IPS-20b (cell line): ENCODE measurements at regions not wholly inside any gene's neighbourhood (a gene's known extent, or its start where the extent isn't known, plus 50 kb on each side); places are given as distances from the start of the nearest gene placed in this dataset.
A peak's percentile ranks its signal among the peaks of the same experiment; 100 is the strongest.

Experiments
- H3K27ac ChIP-seq: one replicate; pipeline ENCODE4 v1.5.1; 2013; ENCODE audit warnings: low read length
- H3K27me3 ChIP-seq: 2 replicates; pipeline ENCODE4 v1.6.1; 2013; ENCODE audit warnings: mild to moderate bottlenecking, low read length, inconsistent platforms; ENCODE audit not compliant: insufficient read depth
- H3K36me3 ChIP-seq: 2 replicates; pipeline ENCODE4 v1.6.1; 2013; ENCODE audit warnings: low read depth, mild to moderate bottlenecking, inconsistent platforms, low read length, moderate library complexity; ENCODE audit not compliant: insufficient read depth
- H3K4me1 ChIP-seq: 2 replicates; pipeline ENCODE4 v1.6.1; 2013; ENCODE audit warnings: mild to moderate bottlenecking, control low read depth, inconsistent platforms, low read length, moderate library complexity; ENCODE audit not compliant: insufficient read depth
- H3K4me3 ChIP-seq: 2 replicates; pipeline ENCODE4 v1.5.1; 2013; ENCODE audit warnings: mild to moderate bottlenecking, low read length, inconsistent platforms
- H3K9ac ChIP-seq: 2 replicates; pipeline ENCODE4 v1.6.1; 2013; ENCODE audit warnings: low read depth, mild to moderate bottlenecking, inconsistent platforms, low read length, moderate library complexity
- H3K9me3 ChIP-seq: 2 replicates; pipeline ENCODE4 v1.6.1; 2013; ENCODE audit warnings: mild to moderate bottlenecking, low read depth, low read length, inconsistent platforms; ENCODE audit not compliant: insufficient read depth

- H3K4me1 ChIP-seq = peaks cover 13% of the 10 kb centered on the region
- H3K36me3 ChIP-seq = no peaks in the 10 kb centered on the region
- H3K27me3 ChIP-seq = no peaks in the 10 kb centered on the region
- no peak overlapping the region for H3K9ac ChIP-seq
- no peak overlapping the region for H3K4me3 ChIP-seq
- no peak overlapping the region for H3K27ac ChIP-seq
- H3K9me3 ChIP-seq = no peaks in the 10 kb centered on the region
Observed at GRCh38 chr10:29127037-29127700, 161.7 kb upstream of the LYZL1 start.

DNA sequence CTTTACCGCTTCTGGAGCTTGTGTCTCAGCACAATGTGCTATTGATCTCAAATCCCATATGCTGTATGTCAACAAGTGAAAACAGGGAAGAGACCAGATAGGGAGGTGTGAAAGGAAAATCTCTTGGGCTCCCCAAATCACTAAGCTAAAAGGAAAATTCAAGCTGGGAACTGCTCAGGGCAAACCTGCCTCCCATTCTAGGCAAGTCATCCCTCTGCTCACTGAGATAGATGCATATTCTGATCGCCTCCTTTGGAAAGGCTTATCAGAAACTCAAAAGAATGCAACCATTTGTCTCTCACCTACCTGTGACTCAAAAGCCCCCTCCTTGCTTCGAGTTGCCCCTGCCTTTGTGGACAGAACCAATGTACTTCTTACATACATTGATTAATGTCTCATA lies 161.1 kb upstream of the LYZL1 start:
- H3K4me1 ChIP-seq = peaks cover 13% of the 10 kb centered on the region
- no peaks in the 10 kb centered on the region for H3K36me3 ChIP-seq
- H3K27ac ChIP-seq = no peak overlapping the region
- no peaks in the 10 kb centered on the region for H3K9me3 ChIP-seq
- no peak overlapping the region for H3K4me3 ChIP-seq
- no peaks in the 10 kb centered on the region for H3K27me3 ChIP-seq
- H3K9ac ChIP-seq = no peak overlapping the region

DNA sequence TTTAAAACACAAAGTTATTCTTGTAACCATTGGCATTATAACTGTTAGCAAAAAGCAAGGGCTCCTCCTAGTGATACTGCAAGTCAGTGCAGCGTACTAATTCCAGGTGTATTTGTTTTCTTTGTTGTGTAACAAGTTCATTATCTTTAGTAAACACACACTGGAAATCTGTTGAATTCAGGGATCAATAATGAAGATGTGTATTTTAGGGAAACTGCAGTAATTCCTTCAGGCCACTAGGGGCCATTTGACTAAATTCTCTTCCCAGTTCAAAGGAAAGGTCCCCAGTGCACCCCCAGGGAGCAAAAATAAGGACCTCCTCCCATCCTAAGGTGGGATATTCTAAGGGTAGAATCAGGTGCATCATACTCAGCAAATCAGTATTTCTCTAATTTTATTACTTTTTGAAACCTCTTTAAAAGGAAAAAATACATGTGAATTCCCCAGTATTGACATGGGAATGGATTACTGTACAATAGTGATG lies 158.6 kb upstream of the LYZL1 start:
- Histone ChIP-seq H3K4me1 (peaks cover 13% of the 10 kb centered on the region), H3K27me3 (no peaks in the 10 kb centered on the region), H3K36me3 (no peaks in the 10 kb centered on the region), H3K4me3 (no peak overlapping the region), H3K9ac (no peak overlapping the region), H3K27ac (no peak overlapping the region), H3K9me3 (no peaks in the 10 kb centered on the region)

GRCh38 chr10:29131952-29132547 lies 156.8 kb upstream of the LYZL1 start:
- Histone ChIP-seq H3K4me3 (no peak overlapping the region), H3K9ac (no peak overlapping the region), H3K27ac (no peak overlapping the region), H3K27me3 (no peaks in the 10 kb centered on the region), H3K9me3 (no peaks in the 10 kb centered on the region), H3K36me3 (no peaks in the 10 kb centered on the region), H3K4me1 (peaks cover 7% of the 10 kb centered on the region)

DNA sequence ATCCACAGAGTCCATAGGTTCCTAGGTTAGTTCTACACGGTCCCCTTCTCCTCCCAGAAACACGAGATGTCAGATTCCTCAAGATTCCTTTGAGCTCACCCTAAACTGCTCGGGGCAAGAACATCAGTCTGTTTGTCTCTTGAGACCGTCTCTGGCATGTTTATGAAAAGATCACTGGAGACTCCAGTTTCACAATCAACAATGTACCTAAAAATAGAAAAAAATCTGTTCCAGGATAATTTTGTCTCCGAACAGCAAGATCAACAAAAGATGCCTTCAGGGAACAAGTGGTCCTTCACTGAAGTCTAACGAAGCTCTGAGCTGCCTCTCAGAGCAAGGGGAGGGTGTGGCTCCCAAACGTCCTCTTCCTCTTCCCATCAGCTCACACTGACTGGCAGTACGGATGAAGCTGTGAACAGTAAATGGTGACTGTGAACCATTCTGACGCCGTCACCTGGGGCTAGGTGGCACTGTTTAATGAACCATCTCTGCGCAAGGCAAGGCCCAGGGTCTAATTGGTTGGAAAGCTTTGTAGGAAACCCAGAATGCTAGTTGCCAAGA lies 156.2 kb upstream of the LYZL1 start:
- Histone ChIP-seq H3K27me3 (no peaks in the 10 kb centered on the region), H3K9me3 (no peaks in the 10 kb centered on the region), H3K4me3 (no peak overlapping the region), H3K27ac (no peak overlapping the region), H3K36me3 (no peaks in the 10 kb centered on the region), H3K4me1 (0 out of 2 replicates have a peak, but pooled peaks cover 3% of the 10 kb centered on the region), H3K9ac (no peak overlapping the region)

DNA sequence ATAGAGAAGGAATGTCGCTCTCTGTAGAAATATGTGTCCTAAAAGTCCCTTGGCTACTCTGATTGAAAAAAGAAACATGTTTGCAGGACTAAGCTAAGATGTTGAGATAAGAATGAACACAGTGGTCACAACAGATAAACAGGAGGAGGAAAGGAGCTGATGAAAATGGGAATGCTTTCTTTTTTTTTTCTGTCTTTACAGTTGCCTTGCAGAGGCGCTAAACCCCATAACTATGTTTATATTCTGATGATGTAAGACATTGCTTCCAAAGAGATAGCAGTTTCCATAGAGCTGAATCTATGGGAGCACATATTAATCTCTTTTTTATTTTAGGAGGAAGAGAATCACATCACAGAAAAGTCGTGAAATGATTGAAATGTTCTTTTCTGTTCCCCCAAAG lies 153.5 kb upstream of the LYZL1 start:
- Histone ChIP-seq H3K4me3 (no peak overlapping the region), H3K4me1 (peaks cover 3% of the 10 kb centered on the region)

GRCh38 chr10:29136411-29136810 lies 152.5 kb upstream of the LYZL1 start:
- H3K9ac ChIP-seq = no peak overlapping the region
- H3K27ac ChIP-seq = no peak overlapping the region
- peaks cover 9% of the 10 kb centered on the region for H3K4me1 ChIP-seq
- H3K27me3 ChIP-seq = no peaks in the 10 kb centered on the region
- H3K9me3 ChIP-seq = no peaks in the 10 kb centered on the region
- no peak overlapping the region for H3K4me3 ChIP-seq
- no peaks in the 10 kb centered on the region for H3K36me3 ChIP-seq

More for the DNA sequence above, 153.5 kb upstream of the LYZL1 start:
- no peak overlapping the region for H3K9ac ChIP-seq
- no peaks in the 10 kb centered on the region for H3K36me3 ChIP-seq
- no peaks in the 10 kb centered on the region for H3K27me3 ChIP-seq
- H3K9me3 ChIP-seq = no peaks in the 10 kb centered on the region
- H3K27ac ChIP-seq = no peak overlapping the region

- Histone ChIP-seq H3K27ac (no peak overlapping the region), H3K9ac (no peak overlapping the region), H3K4me3 (no peak overlapping the region), H3K9me3 (no peaks in the 10 kb centered on the region), H3K4me1 (peaks cover 26% of the 10 kb centered on the region), H3K27me3 (no peaks in the 10 kb centered on the region), H3K36me3 (no peaks in the 10 kb centered on the region)
Observed at GRCh38 chr10:29140151-29140550, 148.7 kb upstream of the LYZL1 start.

DNA sequence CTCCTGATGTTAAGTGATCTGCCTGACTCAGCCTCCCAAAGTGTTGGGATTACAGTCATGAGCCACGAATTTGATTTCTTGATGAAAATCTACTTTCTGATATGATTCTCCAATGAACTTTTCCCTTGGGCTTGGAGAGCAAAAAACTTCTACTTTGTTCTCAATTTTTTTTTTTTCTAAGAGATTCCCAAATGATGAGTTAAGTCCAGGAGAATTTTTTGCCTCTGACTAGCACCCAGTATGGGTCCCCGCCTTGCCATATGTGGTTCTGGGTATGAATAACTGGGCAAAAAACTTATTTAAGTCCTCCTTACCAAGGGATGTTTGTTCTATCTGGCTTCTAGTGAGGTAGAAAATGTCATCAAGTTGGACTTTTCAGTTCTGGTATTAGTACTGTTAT lies 147.9 kb upstream of the LYZL1 start:
- Histone ChIP-seq H3K4me1 (peaks cover 26% of the 10 kb centered on the region), H3K4me3 (no peak overlapping the region), H3K9ac (no peak overlapping the region), H3K9me3 (no peaks in the 10 kb centered on the region), H3K36me3 (no peaks in the 10 kb centered on the region), H3K27ac (no peak overlapping the region), H3K27me3 (no peaks in the 10 kb centered on the region)

DNA sequence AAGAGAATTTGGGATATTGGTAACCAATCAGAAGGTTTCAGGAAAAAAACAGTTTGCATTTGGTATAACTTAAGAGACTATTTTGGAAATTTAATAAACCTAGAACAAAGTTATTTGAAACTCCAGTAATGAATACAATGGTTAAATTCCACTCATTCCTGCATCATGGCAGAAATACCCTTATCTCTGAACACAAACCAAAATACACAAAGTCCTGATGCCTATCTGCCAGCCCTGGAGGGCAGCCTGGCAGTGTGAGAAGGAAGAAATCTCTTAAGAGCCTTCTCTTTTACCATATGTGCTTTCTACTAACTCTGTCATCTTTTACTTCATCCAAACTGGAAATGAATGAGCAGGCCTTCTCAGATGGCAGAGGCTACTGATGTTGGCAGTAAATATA lies 147.1 kb upstream of the LYZL1 start:
- Histone ChIP-seq H3K4me3 (no peak overlapping the region), H3K27me3 (no peaks in the 10 kb centered on the region), H3K4me1 (peaks cover 26% of the 10 kb centered on the region), H3K36me3 (no peaks in the 10 kb centered on the region), H3K9ac (no peak overlapping the region), H3K27ac (no peak overlapping the region), H3K9me3 (no peaks in the 10 kb centered on the region)

DNA sequence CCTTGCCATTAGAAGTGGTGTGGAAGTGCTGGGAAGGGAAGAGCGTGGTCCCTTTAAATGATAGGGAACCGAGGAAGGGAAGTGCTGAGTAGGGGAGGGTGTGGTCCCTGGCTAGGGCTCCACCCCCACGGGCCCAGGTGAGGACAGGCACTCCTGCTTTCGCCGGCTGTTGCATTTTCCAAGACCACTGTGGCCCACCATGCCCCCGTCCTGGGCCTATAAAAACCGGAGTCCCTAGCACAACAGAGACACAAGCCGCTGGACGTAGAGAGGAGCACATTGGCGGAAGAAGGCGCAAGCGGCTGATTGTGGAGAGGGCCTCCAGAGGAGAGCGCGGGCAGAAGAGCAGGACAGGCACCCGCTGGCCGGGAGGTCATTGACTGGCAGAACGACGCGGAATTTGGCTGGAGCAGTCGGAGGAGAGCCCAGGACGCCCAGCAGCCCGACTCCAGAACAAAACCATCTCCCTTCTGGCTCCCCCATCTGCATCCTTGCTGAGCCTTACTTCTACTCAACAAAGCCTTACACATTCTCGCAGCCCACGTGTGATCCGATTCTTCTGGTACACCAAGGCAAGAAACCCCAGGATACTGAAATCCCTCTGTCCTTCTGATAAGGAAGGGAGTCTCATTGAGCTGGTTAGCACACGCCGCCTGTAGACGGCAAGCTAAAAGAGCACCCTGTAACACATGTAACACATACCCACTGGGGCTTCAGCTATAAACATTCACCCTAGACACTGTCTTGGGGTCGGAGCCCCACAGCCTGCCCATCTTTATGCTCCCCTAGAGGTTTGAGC lies 146.2 kb upstream of the LYZL1 start:
- no peaks in the 10 kb centered on the region for H3K36me3 ChIP-seq
- H3K27ac ChIP-seq = no peak overlapping the region
- H3K27me3 ChIP-seq = no peaks in the 10 kb centered on the region
- H3K4me3 ChIP-seq = peak overlapping the region; percentile 59
- H3K9ac ChIP-seq = peak overlapping the region; percentile 34; the same call in 1 of the 2 replicates
- H3K9me3 ChIP-seq = no peaks in the 10 kb centered on the region
- H3K4me1 ChIP-seq = peaks cover 26% of the 10 kb centered on the region
